Right atrium auricular region (tissue), 2 donors: ENCODE measurements at regions not wholly inside any gene's neighbourhood (a gene's known extent, or its start where the extent isn't known, plus 50 kb on each side); places are given as distances from the start of the nearest gene placed in this dataset.

Source experiments
- DNase-seq: peaks from one replicate; pipeline ENCODE4 v3.0.0-alpha.2; 2019; ENCODE audit warnings: low spot score
- H3K27ac ChIP-seq, 2 donors: fragments of 200-600 bp; sonication (generic); 1 replicate in 1 of 2; 2 replicates in 1 of 2; pipeline ENCODE4 v1.5.1; 2016 to 2019
- H3K27me3 ChIP-seq, 2 donors: fragments of 200-600 bp; sonication (generic); one replicate each; pipeline versions ENCODE4 v1.5.1 to v1.6.0; 2017 to 2019
- H3K36me3 ChIP-seq: fragments of 200-600 bp; sonication (generic); one replicate; pipeline ENCODE4 v1.5.1; 2016
- H3K4me1 ChIP-seq, 2 donors: fragments of 200-600 bp; sonication (generic); one replicate each; pipeline versions ENCODE4 v1.5.1 to v1.6.0; 2017 to 2019
- H3K4me3 ChIP-seq, 2 donors: fragments of 200-600 bp; sonication (generic); 1 replicate in 1 of 2; 2 replicates in 1 of 2; pipeline ENCODE4 v1.5.1; 2017 to 2019; ENCODE audit warnings: mild to moderate bottlenecking in 1 of 2, moderate library complexity in 1 of 2
- H3K9me3 ChIP-seq, 2 donors: fragments of 200-600 bp; sonication (generic); one replicate each; pipeline ENCODE4 v1.5.1; 2019
- CTCF ChIP-seq, 2 donors: fragments of 200-600 bp; sonication (generic); IDR thresholded peaks; one replicate each; pipeline ENCODE4 v1.5.1; 2019; ENCODE audit warnings: antibody characterized with exemption in 2 of 2

- Histone ChIP-seq H3K4me3 (no peak overlapping the region), H3K27me3 (no peaks in the 10 kb centered on the region), H3K36me3 (no peaks in the 10 kb centered on the region), H3K9me3 (no peaks in the 10 kb centered on the region), H3K27ac (no peak overlapping the region), H3K4me1 (no peaks in the 10 kb centered on the region)
- DNase-seq, result no peak
- TF ChIP-seq CTCF (IDR thresholded peaks at IDR 0.05), result no peak
Observed at GRCh38 chr3:81005992-81006391, 755.5 kb downstream of the GBE1 start.

- Histone ChIP-seq H3K27ac (no peak overlapping the region), H3K9me3 (no peaks in the 10 kb centered on the region), H3K36me3 (no peaks in the 10 kb centered on the region), H3K4me1 (no peaks in the 10 kb centered on the region), H3K27me3 (no peaks in the 10 kb centered on the region), H3K4me3 (no peak overlapping the region)
- no peak for DNase-seq
- TF ChIP-seq CTCF (IDR thresholded peaks at IDR 0.05), result no peak
Observed at GRCh38 chr3:81003817-81004216, 757.6 kb downstream of the GBE1 start.

- no peaks in the 10 kb centered on the region for H3K4me1 ChIP-seq
- H3K4me3 ChIP-seq, result no peak overlapping the region
- TF ChIP-seq CTCF (IDR thresholded peaks at IDR 0.05), result no peak
- no peak overlapping the region for H3K27ac ChIP-seq
- H3K36me3 ChIP-seq, result no peaks in the 10 kb centered on the region
- H3K9me3 ChIP-seq, result no peaks in the 10 kb centered on the region
- no peak for DNase-seq
- H3K27me3 ChIP-seq, result no peaks in the 10 kb centered on the region
Observed at GRCh38 chr3:81003008-81003645, 758.3 kb downstream of the GBE1 start.

- TF ChIP-seq CTCF (IDR thresholded peaks at IDR 0.05), result no peak
- no peak overlapping the region for H3K4me3 ChIP-seq
- H3K36me3 ChIP-seq, result no peaks in the 10 kb centered on the region
- DNase-seq, result no peak
- no peaks in the 10 kb centered on the region for H3K27me3 ChIP-seq
- H3K9me3 ChIP-seq, result no peaks in the 10 kb centered on the region
- H3K4me1 ChIP-seq, result no peaks in the 10 kb centered on the region
- H3K27ac ChIP-seq, result no peak overlapping the region
Observed at GRCh38 chr3:80999481-80999880, 762.0 kb downstream of the GBE1 start.

GRCh38 chr3:80998022-80998421 lies 763.4 kb downstream of the GBE1 start:
- H3K27me3 ChIP-seq, result no peaks in the 10 kb centered on the region
- no peaks in the 10 kb centered on the region for H3K36me3 ChIP-seq
- H3K9me3 ChIP-seq, result no peaks in the 10 kb centered on the region
- no peak for DNase-seq
- no peak overlapping the region for H3K4me3 ChIP-seq
- no peaks in the 10 kb centered on the region for H3K4me1 ChIP-seq
- TF ChIP-seq CTCF (IDR thresholded peaks at IDR 0.05), result no peak
- H3K27ac ChIP-seq, result no peak overlapping the region

- Histone ChIP-seq H3K4me3 (no peak overlapping the region), H3K4me1 (no peaks in the 10 kb centered on the region), H3K27ac (no peak overlapping the region), H3K9me3 (no peaks in the 10 kb centered on the region), H3K27me3 (no peaks in the 10 kb centered on the region), H3K36me3 (no peaks in the 10 kb centered on the region)
- no peak for DNase-seq
- no peak for TF ChIP-seq CTCF (IDR thresholded peaks at IDR 0.05)
Observed at GRCh38 chr3:80997622-80998021, 763.8 kb downstream of the GBE1 start.
